Endodermal cell (in vitro differentiated cells): ENCODE measurements at regions not wholly inside any gene's neighbourhood (a gene's known extent, or its start where the extent isn't known, plus 50 kb on each side); places are given as distances from the start of the nearest gene placed in this dataset.
"Not testable (repeated sequence)": the region's sequence is repeated elsewhere in the genome, so short reads cannot be mapped to it uniquely, and the experiment has no call there.

Source experiments
- DNase-seq: peaks from one replicate; pipeline ENCODE4 v3.0.0-alpha.2; 2017
- H3K27ac ChIP-seq: 2 replicates; pipeline ENCODE4 v1.5.1; 2013; ENCODE audit warnings: mild to moderate bottlenecking, low read depth, low read length, moderate library complexity
- H3K27me3 ChIP-seq: 2 replicates; pipeline ENCODE4 v1.6.1; 2013; ENCODE audit warnings: mild to moderate bottlenecking, low read length, moderate library complexity; ENCODE audit not compliant: insufficient read depth, control insufficient read depth, poor library complexity, severe bottlenecking
- H3K36me3 ChIP-seq: 2 replicates; pipeline ENCODE4 v1.7.0; 2013; ENCODE audit warnings: mild to moderate bottlenecking, low read length, moderate library complexity; ENCODE audit not compliant: control insufficient read depth, insufficient read depth
- H3K4me1 ChIP-seq: one replicate; pipeline ENCODE4 v1.7.0; 2013; ENCODE audit warnings: low read length; ENCODE audit not compliant: control insufficient read depth, insufficient read depth
- H3K4me3 ChIP-seq: 2 replicates; pipeline ENCODE4 v1.5.1; 2013; ENCODE audit warnings: mild to moderate bottlenecking, low read length, moderate library complexity
- H3K9ac ChIP-seq: 2 replicates; pipeline ENCODE4 v1.6.1; 2013; ENCODE audit warnings: mild to moderate bottlenecking, low read length, moderate library complexity; ENCODE audit not compliant: poor library complexity, severe bottlenecking; ENCODE audit errors: extremely low read depth
- H3K9me3 ChIP-seq: 2 replicates; pipeline ENCODE4 v1.6.1; 2013; ENCODE audit warnings: mild to moderate bottlenecking, low read length, moderate library complexity; ENCODE audit not compliant: control insufficient read depth
- H3K27ac Mint-ChIP-seq: 2 replicates; pipeline ENCODE4 v1.8.0; 2020; ENCODE audit warnings: mixed read lengths
- H3K27me3 Mint-ChIP-seq: 2 replicates; pipeline ENCODE4 v1.8.0; 2021; ENCODE audit warnings: mild to moderate bottlenecking, mixed read lengths; ENCODE audit not compliant: insufficient read depth
- H3K36me3 Mint-ChIP-seq: 2 replicates; pipeline ENCODE4 v1.8.0; 2020; ENCODE audit warnings: low read depth, mixed read lengths
- H3K4me1 Mint-ChIP-seq: 2 replicates; pipeline ENCODE4 v1.8.0; 2020; ENCODE audit warnings: mixed read lengths
- H3K4me3 Mint-ChIP-seq: 2 replicates; pipeline ENCODE4 v1.8.0; 2020; ENCODE audit warnings: mild to moderate bottlenecking, moderate library complexity, mixed read lengths
- H3K9me3 Mint-ChIP-seq: 2 replicates; pipeline ENCODE4 v1.8.0; 2020; ENCODE audit warnings: mild to moderate bottlenecking, mixed read lengths
- CTCF ChIP-seq: fragments of 200-600 bp; sonication (generic); conservative IDR thresholded peaks from 2 replicates; pipeline ENCODE4 v1.5.0; 2021; ENCODE audit warnings: antibody characterized with exemption, mild to moderate bottlenecking
- WGBS, 2 experiments: methylation state at CpG; one replicate each; pipeline versions ENCODE4 v1.1.5 to v1.1.7; 2013; ENCODE audit warnings: missing lambda C conversion rate in 2 of 2, mixed read lengths in 1 of 2; ENCODE audit not compliant: insufficient coverage in 1 of 2, insufficient read length in 1 of 2; 5-methylcytosine and 5-hydroxymethylcytosine counted together

GRCh38 chr5:40121236-40121635, 558.5 kb upstream of the PTGER4 start:
- Mint-ChIP-seq H3K4me1 (no peaks in the 10 kb centered on the region), H3K4me3 (no peak overlapping the region), H3K36me3 (peaks cover 2% of the 10 kb centered on the region), H3K27me3 (no peaks in the 10 kb centered on the region), H3K9me3 (peaks cover 67% of the 10 kb centered on the region), H3K27ac (no peak overlapping the region)
- DNase-seq, result no peak
- Histone ChIP-seq H3K4me3 (no peak overlapping the region), H3K4me1 (no peaks in the 10 kb centered on the region), H3K27me3 (no peaks in the 10 kb centered on the region), H3K9me3 (peaks cover 47% of the 10 kb centered on the region), H3K36me3 (no peaks in the 10 kb centered on the region), H3K27ac (no peak overlapping the region), H3K9ac (no peak overlapping the region)
- WGBS, 2 experiments, result 96% methylated on average over 1 of the region's 1 CpG; no CpG with 5 or more reads in 1 of the 2 experiments
- TF ChIP-seq CTCF, result no peak

GRCh38 chr5:40112875-40113274, 566.8 kb upstream of the PTGER4 start:
- Histone ChIP-seq H3K27me3 (no peaks in the 10 kb centered on the region), H3K27ac (no peak overlapping the region)

GRCh38 chr5:40111036-40111435, 568.7 kb upstream of the PTGER4 start:
- not testable (repeated sequence) for H3K4me3 Mint-ChIP-seq, H3K4me1 Mint-ChIP-seq, DNase-seq, H3K9me3 ChIP-seq, H3K4me1 ChIP-seq, H3K36me3 ChIP-seq, H3K27me3 ChIP-seq, H3K27ac ChIP-seq, H3K36me3 Mint-ChIP-seq, H3K27ac Mint-ChIP-seq, H3K9ac ChIP-seq, H3K4me3 ChIP-seq, H3K27me3 Mint-ChIP-seq
- peaks cover 29% of the 10 kb centered on the region for H3K9me3 Mint-ChIP-seq
- WGBS, 2 experiments, result 80 to 94% methylated on average over 2 to 4 of the region's 4 CpGs

More at GRCh38 chr5:40112875-40113274, 566.8 kb upstream of the PTGER4 start:
- H3K27ac Mint-ChIP-seq, result no peak overlapping the region
- Histone ChIP-seq H3K4me3 (no peak overlapping the region), H3K9ac (no peak overlapping the region), H3K9me3 (no peaks in the 10 kb centered on the region), H3K4me1 (no peaks in the 10 kb centered on the region), H3K36me3 (no peaks in the 10 kb centered on the region)
- no peaks in the 10 kb centered on the region for H3K27me3 Mint-ChIP-seq
- peaks cover 34% of the 10 kb centered on the region for H3K9me3 Mint-ChIP-seq
- no peak for TF ChIP-seq CTCF
- H3K4me1 Mint-ChIP-seq, result no peaks in the 10 kb centered on the region
- DNase-seq, result no peak
- no peaks in the 10 kb centered on the region for H3K36me3 Mint-ChIP-seq
- H3K4me3 Mint-ChIP-seq, result no peak overlapping the region

- H3K27ac ChIP-seq, H3K27ac Mint-ChIP-seq, H3K9me3 ChIP-seq, H3K4me3 ChIP-seq, H3K9ac ChIP-seq, H3K36me3 ChIP-seq, H3K4me1 ChIP-seq, H3K27me3 Mint-ChIP-seq, DNase-seq, H3K36me3 Mint-ChIP-seq, H3K4me3 Mint-ChIP-seq, H3K4me1 Mint-ChIP-seq, H3K27me3 ChIP-seq: not testable (repeated sequence)
- 95 to 100% methylated on average over 3 of the region's 3 CpGs for WGBS, 2 experiments
- peaks cover 35% of the 10 kb centered on the region for H3K9me3 Mint-ChIP-seq
Measured at GRCh38 chr5:40108764-40109390, 570.8 kb upstream of the PTGER4 start.

- H3K36me3 Mint-ChIP-seq, H3K27ac ChIP-seq, DNase-seq, H3K4me3 ChIP-seq, H3K4me3 Mint-ChIP-seq, H3K9me3 ChIP-seq, H3K4me1 ChIP-seq, H3K27me3 Mint-ChIP-seq, H3K27me3 ChIP-seq, H3K9ac ChIP-seq, H3K4me1 Mint-ChIP-seq, H3K36me3 ChIP-seq, H3K27ac Mint-ChIP-seq: not testable (repeated sequence)
- 71% methylated on average over 4 of the region's 4 CpGs; no CpG with 5 or more reads in 1 of the 2 experiments for WGBS, 2 experiments
- H3K9me3 Mint-ChIP-seq, result peaks cover 41% of the 10 kb centered on the region
Measured at GRCh38 chr5:40107786-40108185, 571.9 kb upstream of the PTGER4 start.
